GM18519 (cell line): ENCODE measurements at regions not wholly inside any gene's neighbourhood (a gene's known extent, or its start where the extent isn't known, plus 50 kb on each side); places are given as distances from the start of the nearest gene placed in this dataset.

Experiments used
- ATAC-seq: cut with Tn5 transposase; IDR thresholded peaks from one replicate; pipeline ENCODE4 v1.9.1; 2021; ENCODE audit warnings: mild to moderate bottlenecking, moderate library complexity; ENCODE audit not compliant: unreplicated experiment, low FRiP score

GRCh38 chr10:58932126-58932525, 244.3 kb upstream of the PHYHIPL start:
- ATAC-seq = no peak

GRCh38 chr10:58932577-58933314, 243.7 kb upstream of the PHYHIPL start:
- ATAC-seq = no peak

- no peak for ATAC-seq
Observed at GRCh38 chr10:58936364-58936763, 240.1 kb upstream of the PHYHIPL start.

DNA sequence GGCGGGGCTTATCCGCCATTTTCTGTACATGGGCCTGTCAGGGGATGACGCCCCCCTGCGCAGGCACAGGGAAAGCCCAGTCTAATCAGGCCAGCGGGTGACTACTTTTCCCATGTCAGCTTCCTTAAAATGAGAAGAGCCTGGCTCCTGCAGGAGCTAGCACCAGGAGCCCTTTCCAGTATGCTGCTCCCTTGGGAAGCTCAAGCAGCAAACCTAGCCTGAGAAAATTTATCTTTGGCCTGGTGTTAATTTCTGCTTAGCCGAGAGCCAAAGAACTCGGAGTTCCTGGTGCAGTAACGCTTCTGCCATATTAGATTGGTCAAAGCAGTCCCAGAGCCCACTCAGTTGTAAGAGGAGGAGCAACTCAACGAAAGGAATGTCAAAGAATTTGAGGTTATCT, 239.0 kb upstream of the PHYHIPL start:
- ATAC-seq = no peak

GRCh38 chr10:58942724-58943123, 233.7 kb upstream of the PHYHIPL start:
- ATAC-seq = no peak

GRCh38 chr10:58943256-58943890, 233.1 kb upstream of the PHYHIPL start:
- no peak for ATAC-seq

DNA sequence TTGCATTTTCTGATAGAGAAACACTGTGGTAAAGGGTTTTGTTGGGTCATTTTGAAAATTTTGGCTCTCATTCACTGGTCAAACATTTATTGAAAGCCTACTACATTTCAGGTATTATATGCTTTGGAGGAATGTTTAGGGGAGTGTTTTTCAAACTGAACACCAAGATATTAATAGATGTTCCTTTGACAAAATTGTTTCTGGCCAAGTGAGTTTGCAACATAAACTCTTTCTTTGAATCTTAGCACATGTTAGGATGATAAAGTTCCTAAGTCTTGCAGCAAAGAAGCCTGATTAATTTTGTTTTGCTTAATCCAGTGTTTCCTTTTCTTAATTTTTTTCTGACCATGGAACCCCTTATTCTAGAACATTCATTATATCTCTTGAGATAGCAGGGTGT, 232.5 kb upstream of the PHYHIPL start:
- ATAC-seq = no peak

GRCh38 chr10:58948303-58948702, 228.1 kb upstream of the PHYHIPL start:
- ATAC-seq = no peak

DNA sequence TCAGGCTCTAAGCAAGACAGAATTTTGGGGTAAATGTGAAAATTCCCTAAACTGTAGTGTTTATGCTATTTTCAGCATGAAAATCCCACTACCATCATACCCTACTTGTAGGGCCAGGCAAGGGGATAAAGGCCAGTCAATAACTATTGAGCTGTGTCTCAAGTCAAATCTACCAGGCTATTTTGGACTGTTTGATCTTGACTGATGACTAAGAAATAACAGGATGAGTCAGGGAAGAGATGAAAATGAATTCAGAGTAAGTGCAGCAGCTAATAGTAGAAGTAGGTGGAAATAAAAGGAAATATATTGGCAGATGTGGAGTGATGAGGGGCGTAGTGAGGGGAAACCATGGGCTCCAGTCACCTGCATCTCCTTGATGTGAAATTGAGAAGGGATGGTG, 225.8 kb upstream of the PHYHIPL start:
- ATAC-seq = no peak

DNA sequence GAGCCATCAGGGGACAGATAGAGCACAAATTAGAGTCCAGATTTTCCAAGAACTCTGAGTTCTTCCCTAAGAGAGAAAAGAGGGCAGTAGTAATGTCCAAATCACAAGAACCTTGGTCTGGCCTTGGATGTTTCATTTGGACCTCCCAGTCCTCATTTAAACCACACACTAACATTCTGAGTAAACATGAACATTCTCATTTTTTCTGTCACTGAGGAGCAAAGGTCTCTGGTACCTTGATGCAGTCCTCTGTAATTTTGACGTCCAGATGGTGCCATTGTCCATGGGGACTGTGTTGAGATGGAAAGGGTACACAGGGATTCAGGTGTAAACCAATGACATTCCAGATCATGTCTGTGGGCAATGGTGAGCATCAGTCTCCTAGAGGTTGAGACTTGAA, 225.4 kb upstream of the PHYHIPL start:
- no peak for ATAC-seq

- no peak for ATAC-seq
Observed at GRCh38 chr10:58951746-58952145, 224.7 kb upstream of the PHYHIPL start.

GRCh38 chr10:58952162-58952601, 224.3 kb upstream of the PHYHIPL start:
- no peak for ATAC-seq

GRCh38 chr10:58952747-58953466, 223.5 kb upstream of the PHYHIPL start:
- ATAC-seq = peak; percentile 69

DNA sequence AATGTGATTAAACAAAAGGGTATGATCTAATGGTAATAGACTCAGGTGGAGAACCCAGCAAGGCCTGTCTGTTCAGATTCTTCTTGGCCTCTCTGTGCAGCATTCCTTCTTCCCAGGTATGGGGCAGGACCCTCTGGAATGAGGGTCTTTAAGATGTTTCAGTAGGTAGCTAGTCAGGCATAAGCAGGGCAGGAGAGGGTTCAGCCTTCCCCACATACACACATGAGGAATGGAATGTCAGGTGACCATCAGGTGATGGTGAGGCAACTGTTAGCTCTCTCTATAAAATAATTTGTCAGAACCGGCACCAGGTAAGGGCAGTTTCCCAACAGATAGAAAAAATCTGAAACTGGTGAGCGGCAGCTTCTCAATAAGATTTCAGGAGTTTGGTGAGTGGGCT, 222.3 kb upstream of the PHYHIPL start:
- ATAC-seq = no peak

DNA sequence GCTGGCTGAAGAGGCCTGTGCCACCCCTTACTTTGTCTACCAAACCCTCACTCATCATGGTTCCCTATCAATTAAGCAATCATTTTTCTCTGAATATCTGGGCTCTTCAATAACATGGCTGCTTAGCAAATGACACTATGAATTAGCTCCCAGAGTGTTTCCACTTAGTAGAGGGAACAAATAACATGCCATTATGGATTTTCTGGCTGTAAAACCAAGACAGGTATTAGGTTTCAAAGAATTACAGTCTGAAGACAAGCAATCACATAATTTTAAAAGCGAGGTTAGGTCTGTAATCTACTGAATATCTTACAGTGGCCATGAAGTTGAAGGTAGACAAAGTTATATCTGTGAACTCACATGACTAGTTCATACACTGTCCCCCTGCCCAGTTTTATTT, 220.8 kb upstream of the PHYHIPL start:
- ATAC-seq = no peak

- no peak for ATAC-seq
Observed at GRCh38 chr10:58956926-58957325, 219.5 kb upstream of the PHYHIPL start.

DNA sequence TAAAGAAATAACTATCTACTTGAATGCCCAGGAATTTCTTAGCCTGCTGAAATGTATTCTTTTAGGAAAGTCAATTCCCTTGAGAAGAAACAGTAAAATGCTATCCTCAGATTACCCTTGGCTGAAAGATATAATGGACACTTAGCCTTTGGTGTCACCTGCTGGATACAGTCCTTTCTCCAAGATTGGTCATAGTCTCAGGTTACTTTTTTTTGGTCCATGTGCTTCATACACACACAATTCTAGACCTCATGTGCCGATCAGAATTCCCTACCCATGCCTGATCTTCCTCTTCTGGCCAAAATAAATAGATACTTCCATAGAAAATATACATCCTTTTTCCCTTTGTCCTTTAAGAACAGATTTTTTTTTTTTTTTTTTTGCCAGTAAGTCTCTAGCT, 218.9 kb upstream of the PHYHIPL start:
- no peak for ATAC-seq

DNA sequence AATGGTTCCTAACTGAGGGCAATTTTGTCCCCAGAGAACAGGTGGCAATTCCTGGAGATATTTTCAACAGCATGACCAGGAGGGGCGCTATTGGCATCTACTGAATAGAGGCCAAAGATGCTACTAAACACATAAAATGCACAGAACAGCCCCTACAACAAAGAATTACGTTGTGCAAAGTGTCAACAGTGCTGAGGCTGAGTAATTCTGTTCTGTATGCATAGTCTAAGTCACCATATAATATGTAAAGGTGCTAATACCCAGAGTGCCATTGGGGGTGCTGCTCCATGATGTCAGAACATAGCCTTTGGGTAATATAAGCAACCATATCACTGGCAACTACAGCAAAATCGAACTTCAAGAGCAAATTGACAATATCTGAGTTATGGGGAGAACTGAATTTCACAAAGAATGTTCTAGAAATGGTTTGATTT, 213.3 kb upstream of the PHYHIPL start:
- no peak for ATAC-seq

DNA sequence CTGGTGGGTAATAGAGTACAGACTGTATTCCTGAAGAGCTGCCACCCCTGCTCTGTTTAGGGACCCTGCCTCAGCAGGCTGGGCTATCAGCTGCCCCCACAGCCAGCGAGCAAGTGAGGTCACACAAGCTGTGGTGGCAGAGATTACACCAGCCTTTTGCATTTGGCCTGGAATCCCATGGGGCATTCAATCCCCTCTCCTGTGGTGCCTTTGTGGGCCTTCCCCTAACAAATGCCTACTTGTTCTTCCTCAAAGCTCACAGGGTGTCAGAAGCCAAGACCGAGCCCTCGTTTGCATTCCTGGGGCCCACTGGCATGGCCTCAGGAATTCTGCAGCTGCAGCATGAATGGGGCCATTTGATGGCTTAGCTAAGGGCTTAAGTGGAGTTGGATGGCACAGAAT, 212.7 kb upstream of the PHYHIPL start:
- no peak for ATAC-seq

- ATAC-seq = no peak
Observed at GRCh38 chr10:58965855-58966254, 210.6 kb upstream of the PHYHIPL start.

DNA sequence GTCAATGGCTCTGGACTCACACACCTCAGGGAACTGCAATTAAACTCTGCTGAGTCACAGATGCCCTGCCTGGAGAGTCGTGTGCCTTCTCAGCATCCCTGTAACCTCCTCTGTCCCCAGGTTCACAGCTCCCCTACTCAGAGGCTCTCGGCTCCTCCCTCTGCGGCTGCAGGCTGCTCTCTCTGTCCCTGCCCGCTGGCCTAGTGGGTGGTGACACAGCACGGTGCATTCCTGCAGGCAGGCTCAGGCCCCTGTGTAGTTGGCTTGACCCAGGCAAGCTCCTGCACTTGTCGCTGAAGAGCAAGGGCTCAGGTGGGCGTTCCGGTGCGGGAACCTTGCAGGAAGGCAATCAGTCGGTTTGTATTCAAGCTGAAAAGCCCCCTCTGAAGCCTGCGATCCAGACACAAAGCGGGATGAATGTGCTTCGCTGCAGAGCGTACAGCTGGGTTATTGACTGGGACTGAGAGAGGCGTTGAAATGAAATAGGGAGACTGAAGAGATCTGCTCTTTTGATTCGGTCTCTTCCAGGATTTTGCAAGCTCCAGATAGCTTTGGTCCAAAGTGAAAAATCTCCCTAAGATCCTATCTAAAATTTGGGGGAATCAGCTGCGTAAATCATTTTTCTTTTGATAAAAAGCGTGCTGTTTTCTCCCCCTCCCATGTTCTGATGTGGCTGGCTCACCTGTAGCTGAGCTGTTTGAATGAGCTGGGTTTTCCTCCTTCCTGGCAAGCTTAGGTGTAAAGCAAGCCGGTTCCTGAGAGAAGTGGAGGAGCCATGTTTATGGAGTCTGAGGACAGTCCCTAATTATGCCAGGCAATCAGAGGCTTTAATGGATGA, 208.7 kb upstream of the PHYHIPL start:
- ATAC-seq = peak; percentile 49
